Activated naive CD4-positive, alpha-beta T cell treated with Interleukin-2 at 50 U/mL for 16 hours (primary cell): ENCODE measurements at regions not wholly inside any gene's neighbourhood (a gene's known extent, or its start where the extent isn't known, plus 50 kb on each side); places are given as distances from the start of the nearest gene placed in this dataset.
"Not testable (repeated sequence)": the region's sequence is repeated elsewhere in the genome, so short reads cannot be mapped to it uniquely, and the experiment has no call there.

Experiments used
- DNase-seq: peaks from one replicate; pipeline ENCODE4 v3.0.0-alpha.2; 2020

DNA sequence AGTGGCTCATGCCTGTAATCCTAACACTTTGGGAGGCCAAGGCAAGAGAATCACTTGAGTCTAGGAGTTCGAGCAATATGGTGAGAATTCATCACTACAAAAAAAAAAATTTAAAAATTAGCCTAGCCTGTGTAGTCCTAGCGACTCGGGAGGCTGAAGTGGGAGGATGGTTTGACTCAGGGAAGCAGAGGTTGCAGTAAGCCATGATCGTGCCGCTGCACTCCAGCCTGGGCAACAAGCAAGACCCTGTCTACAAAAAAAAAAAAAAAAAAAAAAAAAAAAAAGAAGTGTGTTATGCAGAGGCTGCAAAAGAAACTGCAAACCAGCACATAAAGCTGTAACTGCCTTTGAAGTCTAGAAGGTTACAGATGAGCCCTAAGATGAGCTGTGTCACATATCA, 116.9 kb upstream of the SLC1A3 start:
- DNase-seq: no peak

DNA sequence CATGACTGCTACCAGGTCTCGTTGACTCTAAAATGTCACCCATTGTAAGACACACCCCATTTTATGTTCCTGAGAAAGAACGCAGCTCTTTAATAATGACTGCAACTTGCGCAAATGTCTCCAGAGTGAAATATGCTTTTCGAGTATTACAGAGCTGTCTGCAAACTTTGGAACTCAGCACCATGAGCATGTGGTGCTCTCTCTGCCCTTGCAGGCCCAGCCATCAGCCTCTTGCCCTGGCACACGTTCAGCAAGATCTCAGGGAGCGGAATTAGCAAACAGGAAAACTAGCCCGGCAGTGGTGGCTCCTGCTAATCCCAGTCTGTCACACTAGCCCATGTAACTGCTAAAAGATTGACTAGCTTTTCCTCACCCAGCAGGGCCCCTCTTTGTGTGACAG, 114.5 kb upstream of the SLC1A3 start:
- DNase-seq: no peak

DNA sequence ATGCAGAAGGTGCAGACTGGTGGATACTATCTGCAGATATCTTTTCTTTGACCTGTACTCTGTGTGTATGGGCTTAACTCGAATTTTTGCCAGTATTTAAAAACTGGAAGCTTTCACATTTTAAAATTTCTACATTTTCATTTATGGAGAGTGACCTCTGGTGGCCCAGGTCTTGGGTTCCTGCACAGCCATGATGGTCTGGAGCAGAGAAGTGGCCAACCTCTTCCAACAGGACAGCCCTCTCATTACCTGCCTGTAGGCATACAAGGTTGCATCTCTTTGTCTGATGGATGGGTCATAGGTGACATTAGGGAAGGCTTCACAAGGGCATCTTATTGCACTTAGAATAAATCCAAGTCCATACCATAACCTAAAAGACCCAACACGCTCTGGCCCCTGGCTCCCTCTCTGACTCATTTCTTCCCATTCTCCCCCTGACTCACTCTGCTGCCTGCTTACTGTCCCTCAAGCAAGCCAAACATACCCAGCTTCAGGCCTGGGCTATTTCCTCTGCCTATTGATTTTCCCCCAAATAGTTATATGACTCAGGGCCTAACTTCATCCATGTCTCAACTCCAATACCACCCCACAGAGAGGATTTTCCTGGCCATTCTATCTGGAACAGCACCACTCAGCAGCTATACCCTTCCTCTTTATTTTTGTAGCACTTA, 113.3 kb upstream of the SLC1A3 start:
- DNase-seq: no peak

DNA sequence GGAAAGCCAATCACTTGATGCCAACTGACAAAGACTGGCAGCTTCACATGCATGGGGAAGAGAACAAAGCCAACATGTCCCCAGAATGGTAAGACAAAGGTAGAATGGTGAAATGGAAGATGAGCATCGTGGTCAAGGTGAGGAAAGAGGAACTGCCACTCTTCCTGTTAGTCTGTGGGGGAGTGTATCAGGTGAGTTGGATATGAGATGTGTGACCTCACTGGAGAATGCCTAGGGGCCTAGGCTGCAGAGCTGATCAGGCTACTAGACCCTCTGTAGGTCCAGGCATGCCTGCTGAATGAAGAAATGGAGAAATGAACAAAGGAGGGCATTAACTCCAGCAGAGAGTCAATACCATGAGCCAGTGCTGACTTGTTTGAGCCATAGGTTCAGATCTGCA, 112.4 kb upstream of the SLC1A3 start:
- no peak for DNase-seq

DNA sequence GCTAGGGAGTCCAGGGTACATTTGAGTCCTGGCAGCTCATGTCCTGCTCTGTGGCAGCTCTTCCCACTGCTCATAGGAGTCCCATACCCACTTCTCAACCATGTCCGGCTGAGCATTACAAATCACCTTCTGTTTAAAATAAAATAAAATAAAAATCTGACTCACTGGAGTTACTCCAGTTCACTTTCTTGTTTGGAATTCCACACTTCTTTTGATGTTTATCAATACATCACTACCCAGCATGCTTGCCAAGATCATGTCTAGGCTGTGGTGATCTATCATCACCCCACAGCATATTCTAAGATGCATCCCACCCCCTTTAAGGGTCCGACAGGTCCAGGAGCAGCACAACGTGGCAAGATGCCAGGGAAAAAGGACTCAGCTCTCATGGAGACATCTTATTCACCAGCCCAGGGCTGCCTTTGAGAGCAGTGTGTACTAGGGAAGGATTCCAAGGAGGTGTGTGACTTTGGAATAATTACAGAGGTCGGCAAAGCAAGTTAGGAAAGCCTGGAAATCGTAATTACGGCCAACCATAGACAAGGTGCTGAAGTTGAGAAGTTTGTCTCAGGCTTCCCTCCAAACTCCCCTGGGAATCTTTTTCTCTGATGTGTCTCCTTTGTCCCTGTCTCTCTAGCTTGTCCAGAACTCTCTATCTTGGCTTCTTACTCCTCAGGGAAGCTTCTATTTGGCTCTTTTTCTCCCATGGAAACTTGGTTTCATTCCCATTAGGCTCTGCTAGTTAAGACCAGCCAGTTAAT, 111.4 kb upstream of the SLC1A3 start:
- no peak for DNase-seq

DNA sequence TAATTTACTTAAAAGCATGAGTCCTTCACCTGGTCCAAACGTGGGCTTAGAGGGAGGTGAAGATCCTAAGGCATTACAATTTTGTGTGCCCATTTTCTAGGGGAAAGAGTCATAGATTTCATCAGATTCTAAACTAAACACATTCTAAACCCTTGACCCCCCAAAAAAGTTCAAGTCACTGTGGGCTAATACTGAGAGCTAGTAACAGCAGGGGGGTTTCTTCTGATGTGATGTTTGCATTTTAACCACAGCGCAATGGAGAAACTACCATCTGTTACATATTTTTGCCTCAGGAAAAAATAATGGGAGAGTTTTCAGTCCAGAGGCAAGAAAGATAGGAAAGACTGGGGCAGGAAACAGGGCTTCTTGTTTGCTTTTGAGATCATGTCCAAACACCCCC, 110.8 kb upstream of the SLC1A3 start:
- DNase-seq: no peak

DNA sequence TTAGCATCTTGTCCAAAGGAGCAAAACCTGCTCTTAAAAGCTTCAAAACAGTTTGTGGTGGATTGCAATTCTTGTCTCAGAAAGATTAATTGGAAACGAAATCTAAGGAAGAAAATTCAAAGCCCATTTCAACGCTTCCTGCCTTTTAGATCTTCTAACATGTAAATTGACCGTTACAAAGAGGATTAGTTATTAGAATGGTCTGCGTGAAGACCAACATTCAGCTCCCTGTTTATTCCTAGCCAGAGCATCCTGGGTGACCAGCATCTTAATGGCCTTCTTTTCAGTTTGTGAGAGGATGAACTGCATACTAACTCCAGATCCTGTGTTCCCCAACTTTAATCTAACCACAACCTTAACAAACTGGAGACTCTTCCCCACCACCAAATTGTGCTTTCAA, 109.9 kb upstream of the SLC1A3 start:
- DNase-seq: no peak

DNA sequence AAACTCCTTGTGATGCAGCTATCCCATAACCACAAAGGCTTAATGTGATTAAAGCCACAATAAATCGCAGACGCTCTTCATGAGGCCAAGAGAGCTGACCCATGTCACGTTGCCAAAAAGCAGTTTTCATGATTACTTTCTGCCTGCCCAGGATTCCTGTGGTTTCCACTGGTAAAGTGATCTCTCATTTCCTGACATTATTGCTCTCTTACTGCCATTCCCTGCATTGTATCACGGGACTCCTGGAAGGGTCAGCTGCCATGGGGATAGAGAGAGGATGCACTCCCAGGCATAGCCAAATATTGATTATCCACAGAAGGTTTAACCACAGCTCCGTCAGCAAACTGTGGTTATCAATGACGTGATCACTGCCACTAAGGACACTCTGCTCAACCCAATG, 103.8 kb upstream of the SLC1A3 start:
- no peak for DNase-seq

DNA sequence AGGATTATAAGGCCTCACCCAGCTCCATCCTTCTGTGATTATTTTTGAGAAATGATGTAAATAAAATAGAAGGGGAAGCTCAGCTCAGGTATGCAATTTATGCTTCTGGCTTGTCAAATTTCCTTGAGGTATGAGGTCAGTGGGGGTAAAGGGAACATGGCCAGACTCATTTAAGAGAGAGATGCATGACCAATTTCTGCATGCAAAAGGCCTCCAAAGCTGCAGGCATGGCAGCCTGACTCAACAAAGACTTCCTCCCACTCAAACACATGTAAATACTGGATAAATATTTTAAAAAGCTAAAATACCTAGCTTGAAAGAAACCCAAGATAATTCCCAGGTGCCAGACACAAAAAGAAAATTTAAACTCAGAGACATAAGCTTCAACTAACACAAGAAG, 101.4 kb upstream of the SLC1A3 start:
- no peak for DNase-seq

DNA sequence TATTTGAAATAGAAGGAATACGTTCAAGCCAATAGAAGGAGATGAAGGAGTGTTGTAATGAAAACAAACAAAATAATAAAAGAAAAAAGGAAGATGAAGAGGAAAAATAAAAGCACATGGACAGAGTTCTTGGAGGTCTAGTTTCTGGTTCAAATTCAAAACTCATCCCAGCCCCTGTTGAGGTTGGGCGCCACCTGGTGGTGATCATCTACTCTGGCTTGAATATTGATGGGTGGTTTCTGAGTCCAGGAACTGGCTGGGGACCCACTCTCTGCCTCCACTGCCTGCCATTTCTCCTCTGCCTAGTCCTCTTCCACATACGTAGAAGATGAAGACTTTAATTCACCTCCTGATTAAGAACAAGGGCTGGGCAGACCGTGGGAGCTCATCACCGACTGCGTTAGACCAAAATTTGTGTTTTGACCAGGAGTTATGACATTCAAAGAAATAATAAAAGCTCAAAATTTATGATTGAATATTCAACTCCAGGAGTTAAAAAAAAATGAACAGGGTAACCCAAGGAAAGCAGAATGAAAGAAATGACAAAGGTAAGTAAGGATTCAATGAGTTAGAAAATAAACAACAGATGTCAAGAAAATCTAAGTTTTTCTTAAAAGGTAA, 99.0 kb upstream of the SLC1A3 start:
- peak; percentile 71 for DNase-seq

DNA sequence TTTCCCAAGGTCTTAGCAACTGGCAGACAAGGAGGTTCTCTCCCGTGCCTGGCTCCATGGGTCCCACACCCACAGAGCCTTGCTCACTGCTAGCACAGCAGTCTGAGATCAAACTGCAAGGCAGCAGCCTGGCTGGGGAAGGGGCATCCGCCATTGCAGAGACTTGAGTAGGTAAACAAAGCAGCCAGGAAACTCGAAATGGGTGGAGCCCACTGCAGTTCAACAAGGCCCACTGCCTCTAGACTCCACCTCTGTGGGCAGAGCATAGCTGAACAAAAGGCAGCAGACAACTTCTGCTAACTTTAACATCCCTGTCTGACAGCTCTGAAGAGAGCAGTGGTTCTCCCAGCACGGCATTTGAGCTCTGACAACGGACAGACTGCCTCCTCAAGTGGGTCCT, 98.1 kb upstream of the SLC1A3 start:
- not testable (repeated sequence) for DNase-seq

DNA sequence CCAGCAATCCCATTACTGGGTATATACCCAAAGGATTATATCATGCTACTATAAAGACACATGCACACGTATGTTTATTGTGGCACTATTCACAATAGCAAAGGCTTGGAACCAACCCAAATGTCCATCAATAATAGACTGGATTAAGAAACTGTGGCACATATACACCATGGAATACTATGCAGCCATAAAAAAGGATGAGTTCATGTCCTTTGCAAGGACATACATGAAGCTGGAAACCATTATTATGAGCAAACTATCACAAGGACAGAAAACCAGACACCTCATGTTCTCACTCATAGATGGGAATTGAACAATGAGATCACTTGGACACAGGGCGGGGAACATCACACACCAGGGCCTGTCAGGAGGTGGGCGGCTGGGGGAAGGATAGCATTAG, 92.8 kb upstream of the SLC1A3 start:
- DNase-seq: not testable (repeated sequence)

DNA sequence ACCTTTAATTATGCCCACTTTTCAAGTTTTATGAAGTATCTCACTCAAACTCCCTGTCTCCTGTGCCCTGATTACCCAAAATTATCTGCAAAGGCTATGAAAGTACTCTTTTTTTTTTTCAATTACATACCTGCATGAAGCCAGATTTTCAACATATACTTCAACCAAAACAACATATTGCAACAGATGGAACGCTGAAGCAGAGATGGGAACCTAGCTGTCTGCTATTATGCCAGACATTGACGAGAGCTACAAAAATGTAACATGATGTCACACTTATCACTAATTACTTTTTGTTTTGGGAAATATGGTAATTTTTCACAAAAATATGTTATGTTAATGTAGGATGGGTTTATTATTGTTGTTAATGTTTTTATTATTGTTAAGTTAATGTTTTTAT, 86.5 kb upstream of the SLC1A3 start:
- no peak for DNase-seq

DNA sequence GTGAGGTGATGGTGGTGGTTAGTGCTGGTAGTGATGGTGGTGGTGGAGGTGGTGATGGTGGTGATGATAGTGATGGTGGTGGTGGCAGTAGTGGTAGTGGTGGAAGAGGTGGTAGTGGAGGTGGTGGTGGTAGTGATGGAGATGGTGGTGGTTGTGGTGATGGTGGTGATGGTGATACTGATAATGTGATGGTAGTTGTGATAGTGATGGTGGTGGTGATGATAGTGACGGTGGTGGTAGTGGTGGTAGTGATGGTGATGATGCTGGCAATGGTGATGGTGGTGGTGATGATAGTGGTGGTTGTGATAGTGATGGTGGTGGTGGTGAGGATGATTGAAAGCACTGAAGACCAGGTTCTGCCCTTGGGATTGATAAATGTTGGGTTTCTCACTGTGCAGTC, 85.2 kb upstream of the SLC1A3 start:
- no peak for DNase-seq

DNA sequence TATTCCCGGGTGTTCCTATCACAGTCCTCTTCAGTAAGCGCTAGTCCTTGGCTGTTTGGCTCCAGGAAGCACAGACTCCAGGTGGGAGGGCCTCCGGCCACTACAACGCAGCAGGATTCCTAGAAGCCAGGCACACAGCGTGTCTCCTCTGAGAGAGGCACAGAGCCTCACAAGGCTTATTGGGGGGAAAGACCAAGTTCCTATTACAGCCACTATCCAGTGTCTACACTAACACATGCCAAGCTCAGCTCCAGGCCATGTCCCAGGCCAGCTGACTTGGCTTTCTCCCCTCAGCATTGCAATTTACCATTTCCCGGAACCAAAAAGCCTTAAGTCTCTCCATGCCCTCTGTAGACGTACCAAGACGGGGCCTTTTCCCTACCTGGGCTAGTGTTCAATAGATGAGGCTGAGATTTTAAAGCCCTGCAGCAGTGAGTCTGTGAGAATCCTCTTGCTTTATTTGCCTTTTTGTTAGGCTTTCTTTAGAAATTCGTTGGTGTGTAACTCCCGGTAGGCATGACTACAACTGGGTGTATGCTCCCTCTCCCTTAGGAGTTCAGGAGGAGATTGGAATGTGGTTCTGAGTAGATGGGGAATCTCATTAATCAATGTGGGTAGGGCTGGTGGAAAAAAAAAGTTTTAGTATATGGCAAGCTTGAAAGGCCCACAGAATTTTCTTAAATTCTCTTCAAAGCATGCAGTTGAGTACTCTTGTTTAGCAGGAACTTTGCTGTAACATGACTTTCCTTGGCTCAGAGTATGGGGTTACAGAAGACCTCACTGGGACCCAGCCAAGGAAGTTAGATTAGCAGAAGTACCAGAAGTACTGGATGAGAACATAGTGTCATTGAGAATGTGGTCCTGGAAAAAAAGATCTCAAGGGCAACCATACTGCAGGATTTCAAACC, 84.3 kb upstream of the SLC1A3 start:
- no peak for DNase-seq

DNA sequence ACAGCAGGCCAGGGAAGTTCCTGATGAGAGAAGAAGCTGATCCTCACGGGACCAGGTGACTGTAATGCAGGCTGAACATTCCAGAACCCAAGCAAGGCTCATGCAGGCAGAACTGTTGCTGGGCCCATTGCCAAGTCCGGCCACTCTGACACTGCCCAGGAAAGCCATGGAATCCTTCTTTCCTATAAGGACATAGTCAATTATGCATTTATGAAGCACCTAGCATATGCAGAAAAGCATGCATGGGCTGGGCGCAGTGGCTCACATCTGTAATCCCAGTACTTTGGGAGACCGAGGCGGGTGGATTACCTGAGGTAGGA, 83.7 kb upstream of the SLC1A3 start:
- no peak for DNase-seq

DNA sequence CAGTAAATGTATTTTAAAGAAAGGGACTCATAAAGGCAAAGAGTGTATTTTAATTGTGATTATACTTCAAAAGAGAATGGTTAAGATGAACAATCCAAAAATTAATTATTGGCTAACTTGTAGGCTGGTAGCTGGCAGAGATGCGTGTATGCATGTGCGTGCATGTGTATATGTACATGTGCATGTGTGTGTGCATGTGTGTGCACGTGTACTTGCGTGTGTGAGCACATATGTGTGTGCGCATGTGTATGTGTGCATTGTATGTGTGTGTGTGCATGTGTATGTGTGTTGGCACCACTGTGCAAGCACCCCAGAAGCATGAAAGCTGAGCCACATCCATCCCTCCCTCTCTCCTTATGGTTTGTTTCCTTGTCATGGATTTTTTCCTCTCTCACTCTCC, 83.0 kb upstream of the SLC1A3 start:
- DNase-seq: no peak

DNA sequence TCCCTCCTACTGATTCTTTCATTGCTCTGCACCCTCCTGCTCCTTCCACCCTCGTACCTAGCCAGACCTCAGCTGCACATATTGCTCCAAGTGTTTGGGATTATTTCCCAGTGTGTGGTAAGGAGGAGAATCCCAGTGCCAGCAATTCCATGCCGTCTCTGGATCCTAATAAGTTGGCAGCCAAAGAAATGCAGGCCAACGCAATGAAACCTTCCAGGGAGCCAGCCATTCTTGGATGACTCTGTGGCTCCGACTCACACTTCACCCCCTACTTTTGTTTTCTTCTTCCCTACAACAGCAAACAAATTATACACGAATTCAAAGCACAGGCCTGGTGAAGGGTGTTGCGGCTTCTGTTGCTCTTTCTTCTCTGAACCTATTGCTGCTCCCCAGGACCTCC, 82.5 kb upstream of the SLC1A3 start:
- DNase-seq: no peak

DNA sequence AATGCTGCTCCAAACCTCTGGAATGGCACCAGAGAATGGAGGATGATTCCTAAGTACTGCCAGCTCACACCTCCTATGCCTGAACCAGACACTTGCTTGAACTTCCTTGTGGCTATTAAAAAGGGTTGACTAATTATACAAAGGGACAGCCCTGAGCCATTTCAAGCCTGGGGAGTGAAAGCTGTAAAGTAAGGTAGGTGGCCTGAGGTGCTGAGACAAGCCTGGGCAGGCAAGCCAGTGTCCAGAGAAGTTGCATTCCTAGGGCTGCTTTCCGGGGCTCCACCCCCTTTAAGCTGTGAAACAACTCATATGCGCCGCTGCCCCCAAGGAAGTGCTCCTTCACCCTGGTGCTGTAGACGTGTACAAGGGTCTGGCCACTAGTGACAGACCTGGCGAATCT, 79.9 kb upstream of the SLC1A3 start:
- no peak for DNase-seq

DNA sequence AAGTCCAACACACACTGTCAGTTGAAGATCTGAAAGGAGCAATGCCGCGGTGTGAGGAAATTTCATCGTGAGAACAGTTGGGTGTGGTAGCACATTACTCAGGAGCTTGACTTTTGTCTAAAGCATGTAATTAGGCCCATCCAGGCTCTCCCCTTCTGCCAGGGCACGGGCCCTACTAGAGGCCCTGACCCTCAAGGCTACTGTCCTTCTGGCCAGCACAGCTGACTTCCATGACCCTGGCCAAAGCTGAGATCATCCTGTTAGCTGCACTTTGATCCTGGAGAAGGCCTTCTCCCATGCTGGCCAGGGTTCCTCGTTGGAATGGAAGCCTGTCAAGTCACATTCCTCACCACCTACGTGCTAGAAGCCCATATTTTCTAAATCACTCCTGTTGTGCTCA, 77.8 kb upstream of the SLC1A3 start:
- DNase-seq: no peak

DNA sequence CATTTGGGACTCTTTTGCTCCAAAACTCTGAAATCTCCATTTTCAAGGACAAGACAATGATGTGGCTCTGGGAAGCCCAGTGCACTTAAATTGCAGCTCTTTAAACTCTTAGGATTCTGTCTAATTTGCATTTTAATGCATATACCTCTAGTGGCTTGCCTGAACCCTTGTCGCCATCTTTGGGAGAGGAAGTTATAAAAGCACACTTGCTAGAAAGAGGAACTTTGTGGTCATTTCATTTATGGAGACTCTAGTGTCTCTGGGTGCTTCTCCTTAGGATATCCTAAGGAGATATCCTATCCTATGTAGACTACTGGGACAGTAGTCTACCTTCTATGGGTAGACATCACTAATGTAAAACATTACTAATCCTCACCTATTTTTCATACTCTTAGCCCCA, 77.3 kb upstream of the SLC1A3 start:
- no peak for DNase-seq

DNA sequence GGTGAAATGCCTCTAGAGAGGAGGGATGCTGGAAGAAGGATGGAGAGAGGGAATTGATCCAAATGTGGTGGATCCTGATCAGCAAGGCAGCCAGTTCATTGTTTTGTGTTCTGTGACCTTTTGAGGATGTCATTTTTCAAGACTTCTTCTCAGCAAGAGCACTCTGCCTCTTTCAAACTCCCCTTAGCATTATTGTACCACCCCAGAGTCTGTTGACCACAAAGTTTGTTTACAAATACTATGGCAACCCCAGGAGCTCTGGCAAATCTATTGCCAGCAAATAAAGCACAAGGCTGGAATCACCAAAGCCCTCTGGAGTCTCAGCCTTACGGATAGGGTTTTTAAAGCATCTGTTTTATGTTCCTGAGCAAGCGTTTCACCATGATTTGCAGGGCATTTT, 76.2 kb upstream of the SLC1A3 start:
- no peak for DNase-seq

DNA sequence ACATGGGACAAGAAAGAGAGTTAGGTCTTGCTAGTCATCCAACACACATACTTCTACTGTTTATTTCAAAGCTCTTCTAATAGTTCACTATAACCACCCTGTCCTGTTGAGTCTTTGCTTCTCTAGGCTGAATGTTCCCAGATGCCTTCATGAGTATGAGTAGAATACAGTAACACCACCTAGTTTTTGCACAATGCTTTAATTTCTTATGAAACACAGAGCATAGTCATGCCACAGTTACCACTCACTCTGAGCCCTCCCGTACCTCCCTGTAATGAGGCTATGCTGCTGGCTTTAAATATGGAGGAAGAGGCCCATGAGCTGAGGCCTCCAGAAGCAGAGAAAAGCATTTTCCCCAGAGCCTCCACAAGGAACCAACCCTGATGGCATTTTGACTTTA, 75.0 kb upstream of the SLC1A3 start:
- no peak for DNase-seq

DNA sequence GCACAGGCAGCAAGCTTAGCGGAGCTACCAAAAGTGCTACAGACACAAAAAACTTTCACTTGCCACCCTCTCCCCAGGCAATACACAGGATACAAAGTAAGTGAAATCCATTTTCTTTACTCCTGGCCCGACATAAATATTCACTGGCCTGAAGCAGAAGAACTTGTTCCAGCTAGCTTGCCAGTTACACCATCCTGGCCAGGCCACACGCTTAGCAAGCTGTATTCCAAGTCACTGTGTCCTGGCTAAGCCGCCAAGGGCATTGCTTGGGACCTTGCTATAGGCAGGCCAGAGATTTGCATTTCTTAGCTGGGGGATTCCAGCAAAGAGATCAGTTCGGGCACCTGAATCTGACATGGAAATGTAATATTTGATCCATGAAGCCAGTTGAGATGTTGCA, 71.0 kb upstream of the SLC1A3 start:
- no peak for DNase-seq
